Adrenal gland (tissue), 9 donors: ENCODE measurements at regions not wholly inside any gene's neighbourhood (a gene's known extent, or its start where the extent isn't known, plus 50 kb on each side); places are given as distances from the start of the nearest gene placed in this dataset.
"Not testable (repeated sequence)": the region's sequence is repeated elsewhere in the genome, so short reads cannot be mapped to it uniquely, and the experiment has no call there.

ENCODE experiments used
- DNase-seq, 7 donors: peaks; one replicate each; pipeline ENCODE4 v3.0.0-alpha.2; 2019 to 2020
- H3K27ac ChIP-seq, 5 donors: fragments of 200-600 bp; sonication (generic) in 4 of 5; 1 replicate in 3 of 5; 2 replicates in 2 of 5; pipeline versions ENCODE4 v1.5.1 to v1.8.0; 2016 to 2020; ENCODE audit warnings: mild to moderate bottlenecking in 1 of 5
- H3K27me3 ChIP-seq: fragments of 200-600 bp; 2 replicates; pipeline ENCODE4 v1.8.0; 2021
- H3K36me3 ChIP-seq, 2 donors: fragments of 200-600 bp; replicated peaks in 1 of 2; 1 replicate in 1 of 2; 2 replicates in 1 of 2; pipeline versions ENCODE4 v1.5.1 to v1.8.0; 2018 to 2022
- H3K4me1 ChIP-seq, 2 donors: fragments of 200-600 bp; replicated peaks in 1 of 2; 1 replicate in 1 of 2; 2 replicates in 1 of 2; pipeline versions ENCODE4 v1.5.1 to v1.8.0; 2018 to 2021
- H3K4me3 ChIP-seq, 4 donors: fragments of 200-600 bp; sonication (generic) in 3 of 4; one replicate each; pipeline ENCODE4 v1.5.1; 2016 to 2018
- H3K9me3 ChIP-seq, 3 donors: fragments of 200-600 bp; sonication (generic) in 1 of 3; replicated peaks in 1 of 3; 1 replicate in 2 of 3; 2 replicates in 1 of 3; pipeline versions ENCODE4 v1.5.1 to v1.8.0; 2016 to 2021
- CTCF ChIP-seq, 6 experiments: fragments of 450-650 bp in 4 of 6; fragments of 200-600 bp in 2 of 6; sonication (generic) in 1 of 6; IDR thresholded peaks; 1 replicate in 5 of 6; 2 replicates in 1 of 6; pipeline versions ENCODE4 v1.5.1 to v1.8.0; 2016 to 2021; ENCODE audit warnings: antibody characterized with exemption in 6 of 6, mild to moderate bottlenecking in 2 of 6, moderate library complexity in 1 of 6
- POLR2A ChIP-seq, 2 donors: fragments of 450-650 bp; IDR thresholded peaks; one replicate each; pipeline ENCODE4 v1.6.1; 2017; ENCODE audit warnings: antibody characterized with exemption in 2 of 2, mild to moderate bottlenecking in 2 of 2, moderate library complexity in 1 of 2
- WGBS, 4 donors: extraction: QIAGEN DNeasy Blood & Tissue Kit in 2 of 4; methylation state at CpG; one replicate each; pipeline versions ENCODE4 v1.1.5 to v1.1.7; 2013 to 2017; 5-methylcytosine and 5-hydroxymethylcytosine counted together
- intact Hi-C, 2 donors: fragments of 100-400 bp; cut with DNase I; formaldehyde crosslinking; loops; one replicate each; pipeline versions ENCODE4 v1.14.1 to v1.15.0; 2022 to 2023
- donor health status: healthy with polysubstance abuse.
- donor health status: Bipolar disorder and iron deficiency.
- donor health status: DM: yes; HTN: yes; CAD: no.
- donor health status: DM: no; HTN: no; CAD: no.
- donor health status: DM: no; HTN: no; CAD: no.

GRCh38 chr7:67309764-67310549 lies 313.3 kb downstream of the TYW1 start:
- DNase-seq: no peak
- Histone ChIP-seq H3K9me3 (no peaks in the 10 kb centered on the region), H3K36me3 (peaks cover 0 to 81% of the 10 kb centered on the region in 2 donors), H3K4me1 (peaks cover 0 to 31% of the 10 kb centered on the region in 2 donors), H3K27ac (peak overlapping the region in 1 of 5 donors; percentile 1), H3K4me3 (no peak overlapping the region), H3K27me3 (no peaks in the 10 kb centered on the region)
- WGBS, 4 donors: 75 to 87% (median 83%) methylated on average over 4 of the region's 4 CpGs
- TF ChIP-seq CTCF (IDR thresholded peaks at IDR 0.05): no peak
- TF ChIP-seq POLR2A (IDR thresholded peaks at IDR 0.05): no peak
- intact Hi-C loops: no loop called here

- peaks cover 0 to 19% of the 10 kb centered on the region in 2 donors for H3K4me1 ChIP-seq
- no peak overlapping the region for H3K4me3 ChIP-seq
- peaks cover 0 to 86% of the 10 kb centered on the region in 2 donors for H3K36me3 ChIP-seq
- TF ChIP-seq CTCF (IDR thresholded peaks at IDR 0.05) (no peak), POLR2A (IDR thresholded peaks at IDR 0.05) (no peak)
- no peak for DNase-seq
- intact Hi-C loops: no loop called here
- H3K27me3 ChIP-seq: no peaks in the 10 kb centered on the region
- no peaks in the 10 kb centered on the region for H3K9me3 ChIP-seq
- WGBS, 4 donors: 53 to 59% (median 55%) methylated on average over 2 of the region's 2 CpGs
- peak overlapping the region in 1 of 5 donors; percentile 47 for H3K27ac ChIP-seq
Observed at GRCh38 chr7:67311901-67312300, 315.3 kb downstream of the TYW1 start.

- Histone ChIP-seq H3K27ac (no peak overlapping the region), H3K9me3 (no peaks in the 10 kb centered on the region), H3K36me3 (peaks cover 0 to 83% of the 10 kb centered on the region in 2 donors), H3K4me3 (no peak overlapping the region), H3K27me3 (no peaks in the 10 kb centered on the region), H3K4me1 (peaks cover 0 to 16% of the 10 kb centered on the region in 2 donors)
- DNase-seq: no peak
- intact Hi-C loops: no loop called here
- WGBS, 4 donors: 91 to 100% (median 97%) methylated on average over 2 of the region's 2 CpGs
- TF ChIP-seq CTCF (IDR thresholded peaks at IDR 0.05) (no peak), POLR2A (IDR thresholded peaks at IDR 0.05) (no peak)
Observed at GRCh38 chr7:67313213-67313612, 316.6 kb downstream of the TYW1 start.

GRCh38 chr7:67316902-67317301 lies 320.3 kb downstream of the TYW1 start:
- H3K27ac ChIP-seq, H3K9me3 ChIP-seq, H3K4me3 ChIP-seq, intact Hi-C loops, DNase-seq, H3K27me3 ChIP-seq, H3K4me1 ChIP-seq: not testable (repeated sequence)
- WGBS, 4 donors: 97 to 99% (median 98%) methylated on average over 4 of the region's 4 CpGs
- peaks cover 0 to 60% of the 10 kb centered on the region in 2 donors for H3K36me3 ChIP-seq

- H3K4me3 ChIP-seq, H3K4me1 ChIP-seq, DNase-seq, intact Hi-C loops, H3K27ac ChIP-seq, H3K36me3 ChIP-seq, H3K9me3 ChIP-seq, H3K27me3 ChIP-seq: not testable (repeated sequence)
- WGBS, 4 donors: 71 to 88% (median 80%) methylated on average over 5 of the region's 5 CpGs
Observed at GRCh38 chr7:67328257-67328656, 331.6 kb downstream of the TYW1 start.

- H3K27ac ChIP-seq, H3K27me3 ChIP-seq, H3K9me3 ChIP-seq, H3K4me3 ChIP-seq, DNase-seq, H3K4me1 ChIP-seq, intact Hi-C loops, H3K36me3 ChIP-seq: not testable (repeated sequence)
- WGBS, 4 donors: 44 to 69% (median 64%) methylated on average over 1 of the region's 1 CpG
Observed at GRCh38 chr7:67335165-67335564, 338.5 kb downstream of the TYW1 start.

GRCh38 chr7:67335663-67336062 lies 339.0 kb downstream of the TYW1 start:
- H3K27me3 ChIP-seq, intact Hi-C loops, H3K36me3 ChIP-seq, H3K4me1 ChIP-seq, H3K9me3 ChIP-seq, H3K4me3 ChIP-seq, H3K27ac ChIP-seq, DNase-seq: not testable (repeated sequence)
- 80 to 88% methylated on average over 1 of the region's 8 CpGs; no CpG with 5 or more reads in 2 of the 4 donors for WGBS, 4 donors

GRCh38 chr7:67338545-67338944 lies 341.9 kb downstream of the TYW1 start:
- H3K27ac ChIP-seq, H3K4me3 ChIP-seq, H3K36me3 ChIP-seq, H3K27me3 ChIP-seq, intact Hi-C loops, H3K9me3 ChIP-seq, H3K4me1 ChIP-seq, DNase-seq: not testable (repeated sequence)
